WTC11 (cell line): ENCODE measurements at regions not wholly inside any gene's neighbourhood (a gene's known extent, or its start where the extent isn't known, plus 50 kb on each side); places are given as distances from the start of the nearest gene placed in this dataset.

Experiments used
- ZNF416 ChIP-seq: fragments of 250-450 bp; sonication (Bioruptor Pico); IDR thresholded peaks from 2 replicates; pipeline ENCODE4 v1.9.0; 2021; ENCODE audit warnings: mild to moderate bottlenecking, inconsistent platforms
- TF ChIP-seq, protein P1 (sequence below): sonication (generic); formaldehyde crosslinking; conservative IDR thresholded peaks from 2 replicates; pipeline ENCODE4 v1.8.1; 2023; ENCODE audit warnings: mild to moderate bottlenecking, low read depth, missing genetic modification reagents, moderate library complexity
- TF ChIP-seq, protein P2 (sequence below): fragments of 200-600 bp; IDR thresholded peaks from 2 replicates; pipeline ENCODE4 v1.8.0; 2022; ENCODE audit warnings: antibody characterized with exemption

DNA sequence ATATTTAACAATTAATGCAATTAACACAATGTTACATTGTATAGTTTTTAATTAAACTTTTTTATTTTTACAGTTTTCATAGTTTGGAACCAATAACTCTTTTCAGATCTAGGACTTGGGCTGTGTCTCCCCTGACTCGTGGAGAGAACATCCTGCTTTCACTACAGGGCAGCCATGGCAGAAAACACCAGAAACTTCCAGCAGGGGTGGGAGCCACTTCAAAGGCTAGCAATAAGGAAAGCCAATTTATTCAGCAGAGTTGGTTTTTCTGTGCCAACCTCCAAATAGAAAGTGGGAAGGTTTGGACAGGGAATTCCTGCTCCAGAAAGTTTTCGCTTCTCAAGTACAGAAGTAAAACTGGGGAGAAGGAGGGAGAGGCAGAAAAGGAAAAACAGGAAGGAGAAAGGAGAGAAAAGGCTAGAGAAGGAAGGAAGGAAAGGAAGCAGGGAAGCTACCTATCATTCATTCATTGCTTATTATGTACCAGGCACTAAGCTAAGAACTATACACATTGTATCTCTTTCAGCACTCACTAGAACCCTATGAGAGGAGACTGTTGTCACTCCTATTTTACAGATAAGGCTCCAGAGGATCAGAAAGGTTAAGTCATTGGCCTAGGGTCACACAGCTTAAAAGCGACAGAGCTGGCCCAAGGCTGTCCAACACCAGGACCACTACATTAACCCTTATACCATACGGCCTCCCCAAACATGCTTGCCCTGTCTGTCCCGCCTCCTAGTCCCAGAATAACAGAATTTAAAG lies 54.8 kb upstream of the CREB3L1 start:
- TF ChIP-seq, protein P1, sequence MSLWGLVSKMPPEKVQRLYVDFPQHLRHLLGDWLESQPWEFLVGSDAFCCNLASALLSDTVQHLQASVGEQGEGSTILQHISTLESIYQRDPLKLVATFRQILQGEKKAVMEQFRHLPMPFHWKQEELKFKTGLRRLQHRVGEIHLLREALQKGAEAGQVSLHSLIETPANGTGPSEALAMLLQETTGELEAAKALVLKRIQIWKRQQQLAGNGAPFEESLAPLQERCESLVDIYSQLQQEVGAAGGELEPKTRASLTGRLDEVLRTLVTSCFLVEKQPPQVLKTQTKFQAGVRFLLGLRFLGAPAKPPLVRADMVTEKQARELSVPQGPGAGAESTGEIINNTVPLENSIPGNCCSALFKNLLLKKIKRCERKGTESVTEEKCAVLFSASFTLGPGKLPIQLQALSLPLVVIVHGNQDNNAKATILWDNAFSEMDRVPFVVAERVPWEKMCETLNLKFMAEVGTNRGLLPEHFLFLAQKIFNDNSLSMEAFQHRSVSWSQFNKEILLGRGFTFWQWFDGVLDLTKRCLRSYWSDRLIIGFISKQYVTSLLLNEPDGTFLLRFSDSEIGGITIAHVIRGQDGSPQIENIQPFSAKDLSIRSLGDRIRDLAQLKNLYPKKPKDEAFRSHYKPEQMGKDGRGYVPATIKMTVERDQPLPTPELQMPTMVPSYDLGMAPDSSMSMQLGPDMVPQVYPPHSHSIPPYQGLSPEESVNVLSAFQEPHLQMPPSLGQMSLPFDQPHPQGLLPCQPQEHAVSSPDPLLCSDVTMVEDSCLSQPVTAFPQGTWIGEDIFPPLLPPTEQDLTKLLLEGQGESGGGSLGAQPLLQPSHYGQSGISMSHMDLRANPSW, result no peak
- TF ChIP-seq, protein P2, sequence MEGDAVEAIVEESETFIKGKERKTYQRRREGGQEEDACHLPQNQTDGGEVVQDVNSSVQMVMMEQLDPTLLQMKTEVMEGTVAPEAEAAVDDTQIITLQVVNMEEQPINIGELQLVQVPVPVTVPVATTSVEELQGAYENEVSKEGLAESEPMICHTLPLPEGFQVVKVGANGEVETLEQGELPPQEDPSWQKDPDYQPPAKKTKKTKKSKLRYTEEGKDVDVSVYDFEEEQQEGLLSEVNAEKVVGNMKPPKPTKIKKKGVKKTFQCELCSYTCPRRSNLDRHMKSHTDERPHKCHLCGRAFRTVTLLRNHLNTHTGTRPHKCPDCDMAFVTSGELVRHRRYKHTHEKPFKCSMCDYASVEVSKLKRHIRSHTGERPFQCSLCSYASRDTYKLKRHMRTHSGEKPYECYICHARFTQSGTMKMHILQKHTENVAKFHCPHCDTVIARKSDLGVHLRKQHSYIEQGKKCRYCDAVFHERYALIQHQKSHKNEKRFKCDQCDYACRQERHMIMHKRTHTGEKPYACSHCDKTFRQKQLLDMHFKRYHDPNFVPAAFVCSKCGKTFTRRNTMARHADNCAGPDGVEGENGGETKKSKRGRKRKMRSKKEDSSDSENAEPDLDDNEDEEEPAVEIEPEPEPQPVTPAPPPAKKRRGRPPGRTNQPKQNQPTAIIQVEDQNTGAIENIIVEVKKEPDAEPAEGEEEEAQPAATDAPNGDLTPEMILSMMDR, result no peak
- TF ChIP-seq ZNF416 (CRISPR knock-in tag), result no peak
